ENCODE measurements at regions not wholly inside any gene's neighbourhood (a gene's known extent, or its start where the extent isn't known, plus 50 kb on each side); places are given as distances from the start of the nearest gene placed in this dataset.

DNA sequence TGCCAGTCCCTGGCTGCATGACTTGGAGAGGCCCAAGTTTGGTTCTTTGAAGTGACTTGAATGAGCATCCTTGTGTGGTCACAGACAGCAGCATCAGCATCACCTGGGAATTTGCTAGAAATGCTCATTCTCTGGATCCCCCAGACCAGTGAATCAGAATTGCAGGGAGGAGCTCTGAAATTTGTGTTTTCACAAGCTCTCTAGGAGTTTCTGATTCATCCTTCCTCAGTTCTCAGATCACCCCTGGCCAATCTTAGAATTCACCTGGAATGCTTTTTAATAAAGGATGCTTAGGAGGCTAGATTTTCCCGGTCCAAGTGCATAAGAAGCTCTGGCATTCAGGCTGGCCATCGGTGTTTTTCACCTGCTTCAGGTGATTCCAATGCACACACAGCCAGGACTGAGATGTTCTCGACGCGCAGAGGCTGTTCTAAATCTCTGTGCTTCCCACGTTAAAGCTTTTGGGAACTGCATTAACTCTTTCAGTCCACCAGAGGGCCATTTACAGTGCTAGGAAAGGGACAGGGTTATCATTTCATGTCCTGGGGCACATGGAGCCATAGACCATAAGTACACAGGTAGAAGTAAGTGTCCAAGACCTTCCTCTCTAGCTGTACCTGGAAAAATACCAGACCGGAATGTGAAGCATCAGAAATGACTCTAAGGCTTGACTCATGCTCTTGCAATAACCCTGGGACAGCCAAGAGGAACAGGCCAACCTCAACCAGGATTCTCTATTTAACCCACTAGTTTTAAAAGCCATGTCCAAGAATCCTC is 85.7 kb upstream of the XYLT1 start:
- Histone ChIP-seq H3K4me2 (ENCODE audit: low read depth, low read length) (no peak overlapping the region), H3K27me3 (ENCODE audit: control insufficient read depth in 1 of 2, insufficient read depth in 2 of 2, low read length in 2 of 2) (peaks cover 3 to 33% of the 10 kb centered on the region in 2 experiments; a peak in 3 of 5 replicates), H3K4me3 (replicated peaks in 1 of 3; ENCODE audit: insufficient read depth in 1 of 3, low read depth in 2 of 3, low read length in 3 of 3) (no peak overlapping the region), H3K27ac (ENCODE audit: extremely low read length, insufficient read depth, low read length) (no peak overlapping the region), H4K20me1 (ENCODE audit: insufficient read depth, low read length) (no peaks in the 10 kb centered on the region), H2AFZ (ENCODE audit: low read length) (no peak overlapping the region), H3K9ac (ENCODE audit: insufficient read depth, low read depth, low read length) (no peak overlapping the region), H3K9me3 (ENCODE audit: low read length) (no peaks in the 10 kb centered on the region), H3K79me2 (ENCODE audit: insufficient read depth, low read length) (no peaks in the 10 kb centered on the region), H3K36me3 (replicated peaks in 1 of 2; ENCODE audit: control insufficient read depth in 1 of 2, insufficient read depth in 2 of 2, low read length in 2 of 2) (no peaks in the 10 kb centered on the region), H3K4me1 (ENCODE audit: insufficient read depth, low read length) (no peaks in the 10 kb centered on the region)
- TF ChIP-seq ZNF552 (CRISPR knock-in tag; IDR thresholded peaks at IDR 0.05; ENCODE audit: borderline replicate concordance) (no peak), ZNF557 (CRISPR knock-in tag; IDR thresholded peaks at IDR 0.05) (no peak), ZNF652 (CRISPR knock-in tag; IDR thresholded peaks at IDR 0.05; ENCODE audit: borderline replicate concordance, low read depth) (peak; percentile 80), XRCC5 (optimal IDR thresholded peaks at IDR 0.05; ENCODE audit: low read length) (peak; percentile 19), SMC3 (IDR thresholded peaks at IDR 0.05; ENCODE audit: low read length) (peak; percentile 83), STAG1 (CRISPR knock-in tag; IDR thresholded peaks at IDR 0.05) (peak; percentile 65), MEIS1 (CRISPR knock-in tag; IDR thresholded peaks at IDR 0.05; ENCODE audit: borderline replicate concordance) (peak; percentile 38; the same call in 1 of the 2 replicates), RAD21 (CRISPR knock-in tag; IDR thresholded peaks at IDR 0.05) (0 out of 2 replicates have a peak, but pooled peaks have one; percentile 32), IKZF4 (CRISPR knock-in tag; IDR thresholded peaks at IDR 0.05; ENCODE audit: borderline replicate concordance, low read depth, not compliant biosample characterization) (peak; percentile 40), ZNF556 (CRISPR knock-in tag; IDR thresholded peaks at IDR 0.05; ENCODE audit: borderline replicate concordance) (0 out of 2 replicates have a peak, but pooled peaks have one; percentile 36)
- TF ChIP-seq, protein P1, sequence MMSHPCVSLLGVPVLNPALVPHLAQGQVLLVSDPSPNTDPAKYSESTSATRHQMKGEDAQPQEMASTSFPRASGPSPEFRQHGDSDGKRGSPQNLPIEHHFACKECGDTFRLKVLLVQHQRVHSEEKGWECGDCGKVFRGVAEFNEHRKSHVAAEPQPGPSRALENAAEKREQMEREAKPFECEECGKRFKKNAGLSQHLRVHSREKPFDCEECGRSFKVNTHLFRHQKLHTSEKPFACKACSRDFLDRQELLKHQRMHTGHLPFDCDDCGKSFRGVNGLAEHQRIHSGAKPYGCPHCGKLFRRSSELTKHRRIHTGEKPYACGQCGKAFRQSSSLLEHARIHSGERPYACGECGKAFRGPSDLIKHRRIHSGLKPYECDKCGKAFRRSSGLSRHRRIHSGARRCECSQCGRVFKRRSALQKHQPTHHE (CRISPR knock-in tag; IDR thresholded peaks at IDR 0.05; ENCODE audit: borderline replicate concordance) = no peak
- TF ChIP-seq, protein P2, sequence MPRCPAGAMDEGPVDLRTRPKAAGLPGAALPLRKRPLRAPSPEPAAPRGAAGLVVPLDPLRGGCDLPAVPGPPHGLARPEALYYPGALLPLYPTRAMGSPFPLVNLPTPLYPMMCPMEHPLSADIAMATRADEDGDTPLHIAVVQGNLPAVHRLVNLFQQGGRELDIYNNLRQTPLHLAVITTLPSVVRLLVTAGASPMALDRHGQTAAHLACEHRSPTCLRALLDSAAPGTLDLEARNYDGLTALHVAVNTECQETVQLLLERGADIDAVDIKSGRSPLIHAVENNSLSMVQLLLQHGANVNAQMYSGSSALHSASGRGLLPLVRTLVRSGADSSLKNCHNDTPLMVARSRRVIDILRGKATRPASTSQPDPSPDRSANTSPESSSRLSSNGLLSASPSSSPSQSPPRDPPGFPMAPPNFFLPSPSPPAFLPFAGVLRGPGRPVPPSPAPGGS (CRISPR knock-in tag; IDR thresholded peaks at IDR 0.05) = 0 out of 2 replicates have a peak, but pooled peaks have one; percentile 57
- TF ChIP-seq, protein P3, sequence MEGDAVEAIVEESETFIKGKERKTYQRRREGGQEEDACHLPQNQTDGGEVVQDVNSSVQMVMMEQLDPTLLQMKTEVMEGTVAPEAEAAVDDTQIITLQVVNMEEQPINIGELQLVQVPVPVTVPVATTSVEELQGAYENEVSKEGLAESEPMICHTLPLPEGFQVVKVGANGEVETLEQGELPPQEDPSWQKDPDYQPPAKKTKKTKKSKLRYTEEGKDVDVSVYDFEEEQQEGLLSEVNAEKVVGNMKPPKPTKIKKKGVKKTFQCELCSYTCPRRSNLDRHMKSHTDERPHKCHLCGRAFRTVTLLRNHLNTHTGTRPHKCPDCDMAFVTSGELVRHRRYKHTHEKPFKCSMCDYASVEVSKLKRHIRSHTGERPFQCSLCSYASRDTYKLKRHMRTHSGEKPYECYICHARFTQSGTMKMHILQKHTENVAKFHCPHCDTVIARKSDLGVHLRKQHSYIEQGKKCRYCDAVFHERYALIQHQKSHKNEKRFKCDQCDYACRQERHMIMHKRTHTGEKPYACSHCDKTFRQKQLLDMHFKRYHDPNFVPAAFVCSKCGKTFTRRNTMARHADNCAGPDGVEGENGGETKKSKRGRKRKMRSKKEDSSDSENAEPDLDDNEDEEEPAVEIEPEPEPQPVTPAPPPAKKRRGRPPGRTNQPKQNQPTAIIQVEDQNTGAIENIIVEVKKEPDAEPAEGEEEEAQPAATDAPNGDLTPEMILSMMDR (CRISPR knock-in tag; IDR thresholded peaks at IDR 0.05) = peak; percentile 77
- no TSS peak for BruUV-seq (replicated peaks)
- ATAC-seq (peak; percentile 91), DNase-seq (ENCODE audit: low spot score) (peak; percentile 49), FAIRE-seq (peak; percentile 98)
- intact Hi-C loops (cut with micrococcal nuclease; ENCODE audit: unreplicated experiment) (no loop called here), in situ Hi-C loops (cut with HindIII; ENCODE audit: extremely low pct_ligation_motif_present, low pct_unique_long_range_greater_than_20kb) (no loop called here)
- WGBS (ENCODE audit: low lambda C conversion rate) = 3% methylated on average over 7 of the region's 7 CpGs
- CTCF ChIA-PET (ENCODE audit: low intra/inter-chr PET ratio, low total read pairs) = no interaction called here
- POLR2A ChIA-PET = no interaction called here

All from HepG2 (cell line).